ENCODE measurements at regions not wholly inside any gene's neighbourhood (a gene's known extent, or its start where the extent isn't known, plus 50 kb on each side); places are given as distances from the start of the nearest gene placed in this dataset.

DNA sequence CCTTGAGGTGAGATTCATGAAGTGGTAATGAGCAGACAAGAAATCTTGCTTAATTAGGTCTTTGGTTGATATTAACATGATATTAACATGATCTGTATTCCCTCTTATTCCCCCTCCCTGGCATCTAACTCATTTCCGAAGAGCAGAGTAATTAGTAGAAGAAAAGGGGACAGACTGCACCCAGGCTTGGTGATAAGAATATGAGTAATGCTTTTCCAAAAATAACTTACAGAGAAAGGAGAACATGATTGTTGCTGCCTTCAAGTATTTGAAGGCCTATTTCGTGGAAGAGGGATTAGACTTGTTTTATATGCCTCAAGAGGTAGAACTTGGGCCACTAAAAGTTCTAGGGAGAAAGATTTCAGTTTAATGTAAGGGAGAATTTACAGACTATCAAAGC, 130.6 kb upstream of the ATP5MC3 start:
- TF ChIP-seq, protein P1, sequence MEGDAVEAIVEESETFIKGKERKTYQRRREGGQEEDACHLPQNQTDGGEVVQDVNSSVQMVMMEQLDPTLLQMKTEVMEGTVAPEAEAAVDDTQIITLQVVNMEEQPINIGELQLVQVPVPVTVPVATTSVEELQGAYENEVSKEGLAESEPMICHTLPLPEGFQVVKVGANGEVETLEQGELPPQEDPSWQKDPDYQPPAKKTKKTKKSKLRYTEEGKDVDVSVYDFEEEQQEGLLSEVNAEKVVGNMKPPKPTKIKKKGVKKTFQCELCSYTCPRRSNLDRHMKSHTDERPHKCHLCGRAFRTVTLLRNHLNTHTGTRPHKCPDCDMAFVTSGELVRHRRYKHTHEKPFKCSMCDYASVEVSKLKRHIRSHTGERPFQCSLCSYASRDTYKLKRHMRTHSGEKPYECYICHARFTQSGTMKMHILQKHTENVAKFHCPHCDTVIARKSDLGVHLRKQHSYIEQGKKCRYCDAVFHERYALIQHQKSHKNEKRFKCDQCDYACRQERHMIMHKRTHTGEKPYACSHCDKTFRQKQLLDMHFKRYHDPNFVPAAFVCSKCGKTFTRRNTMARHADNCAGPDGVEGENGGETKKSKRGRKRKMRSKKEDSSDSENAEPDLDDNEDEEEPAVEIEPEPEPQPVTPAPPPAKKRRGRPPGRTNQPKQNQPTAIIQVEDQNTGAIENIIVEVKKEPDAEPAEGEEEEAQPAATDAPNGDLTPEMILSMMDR (IDR thresholded peaks at IDR 0.05; ENCODE audit: extremely low read depth in 1 of 2, insufficient read depth in 1 of 2, low read depth in 1 of 2, low read length in 2 of 2) = no peak
- TF ChIP-seq MYC (IDR thresholded peaks at IDR 0.05; ENCODE audit: low read depth, low read length) = no peak
- no peak for TF ChIP-seq POLR2AphosphoS5 (IDR thresholded peaks at IDR 0.05; ENCODE audit: insufficient read depth, low read depth, low read length)
- TF ChIP-seq, protein P2, sequence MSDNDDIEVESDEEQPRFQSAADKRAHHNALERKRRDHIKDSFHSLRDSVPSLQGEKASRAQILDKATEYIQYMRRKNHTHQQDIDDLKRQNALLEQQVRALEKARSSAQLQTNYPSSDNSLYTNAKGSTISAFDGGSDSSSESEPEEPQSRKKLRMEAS (IDR thresholded peaks at IDR 0.05; ENCODE audit: insufficient read depth, insufficient read length) = no peak
- TF ChIP-seq JUN (IDR thresholded peaks at IDR 0.05; ENCODE audit: borderline replicate concordance, insufficient read depth, insufficient read length, low read depth) = no peak

Measured in endothelial cell of umbilical vein (primary cell).